Neural cell (in vitro differentiated cells): ENCODE measurements at regions not wholly inside any gene's neighbourhood (a gene's known extent, or its start where the extent isn't known, plus 50 kb on each side); places are given as distances from the start of the nearest gene placed in this dataset.

Experiments
- H2AFZ ChIP-seq: fragments of 200-600, 300-800 bp; sonication (generic), shearing (Covaris generic); 2 replicates; pipeline ENCODE4 v1.6.0; 2014; ENCODE audit warnings: low read depth, mild to moderate bottlenecking, antibody characterized with exemption, low read length, moderate library complexity
- H3F3A ChIP-seq: fragments of 200-600 bp; shearing (Covaris generic); 2 replicates; pipeline ENCODE4 v1.6.1; 2016; ENCODE audit warnings: mild to moderate bottlenecking, moderate library complexity, mixed read lengths, antibody characterized with exemption, low read length; ENCODE audit not compliant: insufficient read depth, poor library complexity, severe bottlenecking
- H3K27ac ChIP-seq: fragments of 200-600, 300-800 bp; sonication (generic), shearing (Covaris generic); 2 replicates; pipeline ENCODE4 v1.5.1; 2014; ENCODE audit warnings: mild to moderate bottlenecking, low read length, moderate library complexity
- H3K27me3 ChIP-seq: fragments of 300-800, 200-600 bp; sonication (generic), shearing (Covaris generic); 2 replicates; pipeline ENCODE4 v1.6.0; 2014; ENCODE audit warnings: mild to moderate bottlenecking, low read depth, low read length, moderate library complexity; ENCODE audit not compliant: insufficient read depth
- H3K36me3 ChIP-seq: fragments of 300-800, 200-600 bp; sonication (generic), shearing (Covaris generic); 2 replicates; pipeline ENCODE4 v1.5.1; 2014; ENCODE audit warnings: mild to moderate bottlenecking, antibody characterized with exemption, low read length, moderate library complexity; ENCODE audit not compliant: insufficient read depth
- H3K4me2 ChIP-seq: fragments of 300-800, 200-600 bp; sonication (generic), shearing (Covaris generic); 2 replicates; pipeline ENCODE4 v1.6.0; 2014; ENCODE audit warnings: mild to moderate bottlenecking, low read length
- H3K4me3 ChIP-seq: fragments of 300-800, 200-600 bp; sonication (generic), shearing (Covaris generic); 2 replicates; pipeline ENCODE4 v1.5.1; 2014; ENCODE audit warnings: mild to moderate bottlenecking, low read length, moderate library complexity
- H3K79me2 ChIP-seq: fragments of 200-600 bp; shearing (Covaris generic); replicated peaks from 2 replicates; pipeline ENCODE4 v1.6.0; 2014; ENCODE audit warnings: mild to moderate bottlenecking, low read length, moderate library complexity; ENCODE audit not compliant: insufficient read depth
- H3K9ac ChIP-seq: fragments of 300-800, 200-600 bp; sonication (generic), shearing (Covaris generic); 2 replicates; pipeline ENCODE4 v1.6.1; 2016; ENCODE audit warnings: mild to moderate bottlenecking, low read length, mixed read lengths
- H3K9me2 ChIP-seq: fragments of 200-600 bp; shearing (Covaris generic); 2 replicates; pipeline ENCODE4 v1.6.1; 2016; ENCODE audit warnings: mild to moderate bottlenecking, low read length, mixed read lengths; ENCODE audit not compliant: insufficient read depth
- H3K9me3 ChIP-seq: fragments of 200-600, 300-800 bp; sonication (generic), shearing (Covaris generic); 2 replicates; pipeline ENCODE4 v1.6.1; 2016; ENCODE audit warnings: mild to moderate bottlenecking, mixed run types, low read length, moderate library complexity, mixed read lengths
- H4K20me1 ChIP-seq: fragments of 200-600 bp; shearing (Covaris generic); 2 replicates; pipeline ENCODE4 v1.6.1; 2016; ENCODE audit warnings: mild to moderate bottlenecking, mixed run types; ENCODE audit not compliant: insufficient read depth
- CTCF ChIP-seq: fragments of 450-650 bp; IDR thresholded peaks from 2 replicates; pipeline ENCODE4 v1.5.1; 2014; ENCODE audit warnings: antibody characterized with exemption, mild to moderate bottlenecking, moderate library complexity; ENCODE audit not compliant: poor library complexity, severe bottlenecking
- EP300 ChIP-seq: fragments of 450-650 bp; conservative IDR thresholded peaks from 2 replicates; pipeline ENCODE4 v1.6.1; 2014; ENCODE audit warnings: antibody characterized with exemption, mild to moderate bottlenecking, moderate library complexity; ENCODE audit not compliant: poor library complexity, severe bottlenecking
- EZH2 ChIP-seq: fragments of 200-600, 300-800 bp; shearing (Covaris generic), sonication (generic); IDR thresholded peaks from 2 replicates; pipeline ENCODE4 v1.6.1; 2014; ENCODE audit warnings: antibody characterized with exemption, low read length, borderline replicate concordance, mild to moderate bottlenecking; ENCODE audit not compliant: insufficient read depth, poor library complexity, severe bottlenecking
- MXI1 ChIP-seq: fragments of 450-650 bp; conservative IDR thresholded peaks from 2 replicates; pipeline ENCODE4 v1.6.1; 2014; ENCODE audit warnings: antibody characterized with exemption, mild to moderate bottlenecking; ENCODE audit not compliant: poor library complexity, severe bottlenecking
- POLR2AphosphoS5 ChIP-seq: IDR thresholded peaks from 2 replicates; pipeline ENCODE4 v1.6.1; 2012
- RAD21 ChIP-seq: fragments of 450-650 bp; conservative IDR thresholded peaks from 2 replicates; pipeline ENCODE4 v1.6.1; 2014; ENCODE audit warnings: antibody characterized with exemption, mild to moderate bottlenecking, moderate library complexity
- SMC3 ChIP-seq: fragments of 450-650 bp; conservative IDR thresholded peaks from 2 replicates; pipeline ENCODE4 v1.6.1; 2014; ENCODE audit warnings: antibody characterized with exemption, mild to moderate bottlenecking, moderate library complexity; ENCODE audit not compliant: poor library complexity
- TAF1 ChIP-seq: IDR thresholded peaks from 2 replicates; pipeline ENCODE4 v1.6.1; 2012; ENCODE audit warnings: low read depth
- TF ChIP-seq, protein P1 (sequence below): IDR thresholded peaks from 2 replicates; pipeline ENCODE4 v1.6.1; 2012; ENCODE audit warnings: borderline replicate concordance

DNA sequence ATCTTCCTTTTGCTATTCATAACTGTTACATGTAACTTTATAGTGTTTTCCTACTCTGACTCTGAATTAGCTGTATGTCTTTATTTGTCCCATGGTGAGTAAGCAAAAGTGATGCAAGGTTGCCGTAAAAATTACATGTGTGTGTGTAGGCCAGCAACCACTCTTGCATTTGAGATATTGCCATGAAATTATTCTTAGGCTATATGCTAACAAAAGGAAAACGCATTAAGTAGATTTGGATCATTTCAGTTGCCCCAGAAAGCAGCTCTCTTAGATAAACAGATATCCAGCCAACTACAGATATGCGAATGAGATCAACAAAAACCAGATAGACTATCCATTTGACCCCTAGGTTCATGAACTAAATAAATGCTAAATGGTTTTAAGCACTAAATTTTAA lies 73.6 kb downstream of the CYLC2 start:
- Histone ChIP-seq H3K36me3 (no peaks in the 10 kb centered on the region), H3F3A (no peaks in the 10 kb centered on the region), H3K27ac (no peak overlapping the region), H3K9me2 (no peaks in the 10 kb centered on the region), H3K9me3 (no peaks in the 10 kb centered on the region), H3K79me2 (no peaks in the 10 kb centered on the region), H4K20me1 (no peaks in the 10 kb centered on the region), H3K27me3 (no peaks in the 10 kb centered on the region), H3K4me2 (no peak overlapping the region), H3K9ac (no peak overlapping the region), H3K4me3 (no peak overlapping the region), H2AFZ (no peak overlapping the region)
- TF ChIP-seq RAD21, result no peak
- TF ChIP-seq CTCF, result no peak
- TF ChIP-seq, protein P1, sequence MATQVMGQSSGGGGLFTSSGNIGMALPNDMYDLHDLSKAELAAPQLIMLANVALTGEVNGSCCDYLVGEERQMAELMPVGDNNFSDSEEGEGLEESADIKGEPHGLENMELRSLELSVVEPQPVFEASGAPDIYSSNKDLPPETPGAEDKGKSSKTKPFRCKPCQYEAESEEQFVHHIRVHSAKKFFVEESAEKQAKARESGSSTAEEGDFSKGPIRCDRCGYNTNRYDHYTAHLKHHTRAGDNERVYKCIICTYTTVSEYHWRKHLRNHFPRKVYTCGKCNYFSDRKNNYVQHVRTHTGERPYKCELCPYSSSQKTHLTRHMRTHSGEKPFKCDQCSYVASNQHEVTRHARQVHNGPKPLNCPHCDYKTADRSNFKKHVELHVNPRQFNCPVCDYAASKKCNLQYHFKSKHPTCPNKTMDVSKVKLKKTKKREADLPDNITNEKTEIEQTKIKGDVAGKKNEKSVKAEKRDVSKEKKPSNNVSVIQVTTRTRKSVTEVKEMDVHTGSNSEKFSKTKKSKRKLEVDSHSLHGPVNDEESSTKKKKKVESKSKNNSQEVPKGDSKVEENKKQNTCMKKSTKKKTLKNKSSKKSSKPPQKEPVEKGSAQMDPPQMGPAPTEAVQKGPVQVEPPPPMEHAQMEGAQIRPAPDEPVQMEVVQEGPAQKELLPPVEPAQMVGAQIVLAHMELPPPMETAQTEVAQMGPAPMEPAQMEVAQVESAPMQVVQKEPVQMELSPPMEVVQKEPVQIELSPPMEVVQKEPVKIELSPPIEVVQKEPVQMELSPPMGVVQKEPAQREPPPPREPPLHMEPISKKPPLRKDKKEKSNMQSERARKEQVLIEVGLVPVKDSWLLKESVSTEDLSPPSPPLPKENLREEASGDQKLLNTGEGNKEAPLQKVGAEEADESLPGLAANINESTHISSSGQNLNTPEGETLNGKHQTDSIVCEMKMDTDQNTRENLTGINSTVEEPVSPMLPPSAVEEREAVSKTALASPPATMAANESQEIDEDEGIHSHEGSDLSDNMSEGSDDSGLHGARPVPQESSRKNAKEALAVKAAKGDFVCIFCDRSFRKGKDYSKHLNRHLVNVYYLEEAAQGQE, result no peak
- TF ChIP-seq POLR2AphosphoS5, result no peak
- TF ChIP-seq EP300, result no peak
- no peak for TF ChIP-seq MXI1
- no peak for TF ChIP-seq SMC3
- no peak for TF ChIP-seq EZH2
- TF ChIP-seq TAF1, result no peak

DNA sequence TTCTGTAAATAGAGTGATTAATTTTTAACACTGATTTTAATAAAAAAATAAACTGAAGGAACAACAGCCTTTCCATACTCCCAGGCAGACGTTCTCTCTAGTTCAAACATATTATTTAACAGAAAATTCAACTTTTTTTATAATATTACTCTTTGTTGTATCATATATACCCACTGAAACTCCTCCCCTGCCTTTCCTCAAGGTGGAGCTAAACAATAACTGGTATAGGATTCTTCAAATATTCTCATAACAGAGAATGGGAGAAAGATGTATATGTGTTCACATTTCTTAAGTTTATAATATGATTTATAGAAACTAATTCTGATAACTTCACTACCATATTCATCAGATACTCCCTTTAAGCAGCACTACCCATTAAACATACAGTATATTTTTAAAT lies 83.4 kb downstream of the CYLC2 start:
- H3K9ac ChIP-seq, result no peak overlapping the region
- H3K9me3 ChIP-seq, result no peaks in the 10 kb centered on the region
- H3K27ac ChIP-seq, result no peak overlapping the region
- no peaks in the 10 kb centered on the region for H3K9me2 ChIP-seq
- H3K36me3 ChIP-seq, result no peaks in the 10 kb centered on the region
- TF ChIP-seq TAF1 (no peak), EZH2 (no peak), CTCF (no peak), POLR2AphosphoS5 (no peak), EP300 (no peak), MXI1 (no peak), SMC3 (no peak), RAD21 (no peak)
- TF ChIP-seq, protein P1, result no peak
- no peak overlapping the region for H3K4me3 ChIP-seq
- no peaks in the 10 kb centered on the region for H3K79me2 ChIP-seq
- no peaks in the 10 kb centered on the region for H4K20me1 ChIP-seq
- H3F3A ChIP-seq, result no peaks in the 10 kb centered on the region
- no peaks in the 10 kb centered on the region for H3K27me3 ChIP-seq
- H2AFZ ChIP-seq, result no peak overlapping the region
- no peak overlapping the region for H3K4me2 ChIP-seq
